H1 (cell line): ENCODE measurements at regions not wholly inside any gene's neighbourhood (a gene's known extent, or its start where the extent isn't known, plus 50 kb on each side); places are given as distances from the start of the nearest gene placed in this dataset.

Source experiments
- KDM1A ChIP-seq: fragments of 200-600, 300-600 bp; sonication (generic); IDR thresholded peaks from 2 replicates; pipeline ENCODE4 v1.7.1; 2016; ENCODE audit warnings: mild to moderate bottlenecking, low read length, borderline replicate concordance
- RBBP5 ChIP-seq: IDR thresholded peaks from 2 replicates; pipeline ENCODE4 v1.7.1; 2012; ENCODE audit warnings: low read depth, mild to moderate bottlenecking, inconsistent platforms, low read length, moderate library complexity, borderline replicate concordance
- SIN3A ChIP-seq, 2 experiments: IDR thresholded peaks in 1 of 2; conservative IDR thresholded peaks in 1 of 2; 2 replicates each; pipeline ENCODE4 v1.6.1; 2011 to 2012; ENCODE audit warnings: low read length in 2 of 2, improper control_type of control experiment in 1 of 2, low read depth in 1 of 2, mild to moderate bottlenecking in 1 of 2
- SUZ12 ChIP-seq: fragments of 200-600 bp; sonication (generic); IDR thresholded peaks from 2 replicates; pipeline ENCODE4 v1.6.1; 2012; ENCODE audit warnings: mild to moderate bottlenecking, inconsistent platforms, low read length, moderate library complexity, mixed read lengths
- TEAD4 ChIP-seq: IDR thresholded peaks from 2 replicates; pipeline ENCODE4 v1.6.1; 2012; ENCODE audit warnings: low read depth, low read length, inconsistent platforms, mixed read lengths

DNA sequence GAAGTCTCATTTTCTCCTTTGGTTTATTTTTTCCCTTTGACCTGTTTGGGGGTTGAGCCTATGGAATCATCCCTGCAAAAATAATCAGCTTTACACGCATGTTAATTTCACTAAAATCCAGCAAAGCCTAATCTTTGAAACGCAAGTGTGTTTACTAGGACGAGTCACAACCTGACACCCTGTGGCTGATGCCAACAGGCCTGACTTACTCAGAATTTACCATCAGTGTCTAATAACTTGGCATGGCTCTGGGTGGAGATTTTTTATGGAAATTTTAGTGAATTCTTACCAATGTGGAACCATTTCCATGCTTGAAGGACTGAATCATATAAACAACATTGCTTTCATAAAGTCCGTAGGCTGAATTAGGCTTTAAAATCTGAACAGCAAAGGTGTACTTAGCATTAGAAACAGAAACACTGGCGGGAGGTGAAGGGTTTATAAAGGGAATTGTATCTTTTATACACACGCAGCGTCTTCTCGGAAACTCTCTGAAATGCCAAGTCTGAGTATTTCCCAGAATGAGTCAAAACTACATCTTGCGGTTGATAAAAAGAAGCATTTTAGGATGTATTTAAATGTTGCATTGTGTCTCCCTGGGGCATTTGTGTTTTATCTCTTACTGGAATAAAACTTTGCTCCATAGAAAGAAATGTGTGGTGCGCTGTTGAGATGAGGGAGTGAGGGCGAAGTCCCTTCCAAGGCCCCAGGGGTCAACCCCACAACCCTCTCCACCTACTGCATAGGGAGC is 81.2 kb downstream of the DACT2 start (continued):
- no peak for TF ChIP-seq SIN3A (conservative IDR thresholded peaks at IDR 0.05 in 1 of 2, IDR thresholded peaks at IDR 0.05 in 1 of 2; ENCODE audit: low read depth in 1 of 2, low read length in 2 of 2)
- no peak for TF ChIP-seq KDM1A
- TF ChIP-seq SUZ12 = no peak
- no peak for TF ChIP-seq RBBP5
- TF ChIP-seq TEAD4 = no peak
